ENCODE measurements at regions not wholly inside any gene's neighbourhood (a gene's known extent, or its start where the extent isn't known, plus 50 kb on each side); places are given as distances from the start of the nearest gene placed in this dataset.

GRCh38 chr2:156155319-156155718 lies 177.2 kb downstream of the NR4A2 start:
- no peaks in the 10 kb centered on the region for H3K4me1 Mint-ChIP-seq
- Histone ChIP-seq H3K9me3 (ENCODE audit: control insufficient read depth, insufficient read depth, low read length) (no peaks in the 10 kb centered on the region), H3K36me3 (ENCODE audit: control insufficient read depth, insufficient read depth, low read length) (no peaks in the 10 kb centered on the region), H3K4me1 (ENCODE audit: control insufficient read depth, insufficient read depth, low read length) (no peaks in the 10 kb centered on the region), H3K27me3 (ENCODE audit: control insufficient read depth, insufficient read depth, low read length) (no peaks in the 10 kb centered on the region), H3K27ac (ENCODE audit: low read length) (no peak overlapping the region), H3K4me3 (ENCODE audit: low read length) (no peak overlapping the region)
- intact Hi-C loops (cut with micrococcal nuclease): no loop called here
- H3K27me3 Mint-ChIP-seq (ENCODE audit: low read depth in 2 of 2): peaks cover 3 to 8% of the 10 kb centered on the region in 2 donors
- TF ChIP-seq, protein P1, sequence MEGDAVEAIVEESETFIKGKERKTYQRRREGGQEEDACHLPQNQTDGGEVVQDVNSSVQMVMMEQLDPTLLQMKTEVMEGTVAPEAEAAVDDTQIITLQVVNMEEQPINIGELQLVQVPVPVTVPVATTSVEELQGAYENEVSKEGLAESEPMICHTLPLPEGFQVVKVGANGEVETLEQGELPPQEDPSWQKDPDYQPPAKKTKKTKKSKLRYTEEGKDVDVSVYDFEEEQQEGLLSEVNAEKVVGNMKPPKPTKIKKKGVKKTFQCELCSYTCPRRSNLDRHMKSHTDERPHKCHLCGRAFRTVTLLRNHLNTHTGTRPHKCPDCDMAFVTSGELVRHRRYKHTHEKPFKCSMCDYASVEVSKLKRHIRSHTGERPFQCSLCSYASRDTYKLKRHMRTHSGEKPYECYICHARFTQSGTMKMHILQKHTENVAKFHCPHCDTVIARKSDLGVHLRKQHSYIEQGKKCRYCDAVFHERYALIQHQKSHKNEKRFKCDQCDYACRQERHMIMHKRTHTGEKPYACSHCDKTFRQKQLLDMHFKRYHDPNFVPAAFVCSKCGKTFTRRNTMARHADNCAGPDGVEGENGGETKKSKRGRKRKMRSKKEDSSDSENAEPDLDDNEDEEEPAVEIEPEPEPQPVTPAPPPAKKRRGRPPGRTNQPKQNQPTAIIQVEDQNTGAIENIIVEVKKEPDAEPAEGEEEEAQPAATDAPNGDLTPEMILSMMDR (IDR thresholded peaks at IDR 0.05): no peak
- no peak for ATAC-seq
- no peaks in the 10 kb centered on the region for H3K36me3 Mint-ChIP-seq
- DNase-seq: no peak
- no peak overlapping the region for H3K27ac Mint-ChIP-seq
- H3K4me3 Mint-ChIP-seq: no peak overlapping the region
- H3K9me3 Mint-ChIP-seq: peaks cover 0 to 2% of the 10 kb centered on the region in 2 donors
- 78% methylated on average over 1 of the region's 3 CpGs for WGBS (ENCODE audit: insufficient coverage)

- H3K4me3 Mint-ChIP-seq: no peak overlapping the region
Observed at GRCh38 chr2:156151351-156151750, 181.2 kb downstream of the NR4A2 start.

DNA sequence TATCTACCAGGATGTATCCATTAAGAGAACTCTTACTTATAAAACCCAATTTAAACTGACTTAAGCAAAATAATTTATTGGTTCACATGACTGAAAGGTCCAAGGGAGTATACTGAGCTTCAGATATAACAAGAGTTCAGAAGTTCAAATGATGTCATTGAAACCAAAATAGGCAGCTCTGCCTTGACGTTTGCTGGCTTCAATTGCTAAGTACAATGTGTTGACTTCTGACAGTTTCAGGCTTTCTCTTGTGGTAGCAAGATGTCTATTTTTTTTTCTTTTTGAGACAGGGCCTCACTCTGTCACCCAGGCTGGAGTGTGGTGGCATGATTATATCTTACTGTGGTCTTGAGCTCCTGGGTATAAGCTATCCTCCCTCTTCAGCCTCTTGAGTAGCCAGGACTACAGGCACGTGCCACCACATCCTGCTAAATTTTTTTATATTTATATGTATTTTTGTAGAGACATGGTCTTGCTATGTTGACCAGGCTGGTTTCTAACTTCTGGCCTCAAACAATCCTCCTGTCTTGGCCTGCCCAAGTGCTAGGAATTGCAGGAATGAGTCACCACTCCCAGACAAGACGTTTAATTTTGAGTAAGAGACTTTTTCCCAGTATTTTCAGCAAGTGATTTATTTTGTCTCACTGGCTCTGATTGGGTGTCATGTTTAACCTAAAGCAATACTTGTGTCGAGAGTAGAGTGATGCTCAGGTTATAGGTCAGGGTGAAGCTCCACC lies 184.8 kb downstream of the NR4A2 start:
- Histone ChIP-seq H3K27ac (ENCODE audit: low read length) (no peak overlapping the region), H3K4me3 (ENCODE audit: low read length) (no peak overlapping the region), H3K4me1 (ENCODE audit: control insufficient read depth, insufficient read depth, low read length) (no peaks in the 10 kb centered on the region), H3K9me3 (ENCODE audit: control insufficient read depth, insufficient read depth, low read length) (no peaks in the 10 kb centered on the region), H3K27me3 (ENCODE audit: control insufficient read depth, insufficient read depth, low read length) (no peaks in the 10 kb centered on the region), H3K36me3 (ENCODE audit: control insufficient read depth, insufficient read depth, low read length) (no peaks in the 10 kb centered on the region)
- Mint-ChIP-seq H3K27ac (no peak overlapping the region), H3K4me3 (no peak overlapping the region), H3K27me3 (ENCODE audit: low read depth in 2 of 2) (no peaks in the 10 kb centered on the region), H3K9me3 (peaks cover 0 to 2% of the 10 kb centered on the region in 2 donors), H3K4me1 (no peaks in the 10 kb centered on the region), H3K36me3 (no peaks in the 10 kb centered on the region)
- intact Hi-C loops (cut with micrococcal nuclease): no loop called here
- WGBS (ENCODE audit: insufficient coverage): 43% methylated on average over 3 of the region's 4 CpGs
- no peak for ATAC-seq
- TF ChIP-seq, protein P1 (IDR thresholded peaks at IDR 0.05): no peak
- DNase-seq: no peak

More at GRCh38 chr2:156151351-156151750, 181.2 kb downstream of the NR4A2 start:
- Mint-ChIP-seq H3K27me3 (ENCODE audit: low read depth in 2 of 2) (peaks cover 3 to 8% of the 10 kb centered on the region in 2 donors), H3K27ac (no peak overlapping the region), H3K9me3 (peaks cover 0 to 2% of the 10 kb centered on the region in 2 donors), H3K4me1 (no peaks in the 10 kb centered on the region), H3K36me3 (no peaks in the 10 kb centered on the region)
- no peak for DNase-seq
- ATAC-seq: no peak
- Histone ChIP-seq H3K36me3 (ENCODE audit: control insufficient read depth, insufficient read depth, low read length) (no peaks in the 10 kb centered on the region), H3K27me3 (ENCODE audit: control insufficient read depth, insufficient read depth, low read length) (no peaks in the 10 kb centered on the region), H3K4me3 (ENCODE audit: low read length) (no peak overlapping the region), H3K9me3 (ENCODE audit: control insufficient read depth, insufficient read depth, low read length) (no peaks in the 10 kb centered on the region), H3K27ac (ENCODE audit: low read length) (no peak overlapping the region), H3K4me1 (ENCODE audit: control insufficient read depth, insufficient read depth, low read length) (no peaks in the 10 kb centered on the region)
- TF ChIP-seq, protein P1 (IDR thresholded peaks at IDR 0.05): no peak
- WGBS (ENCODE audit: insufficient coverage): no CpG with 5 or more reads among the region's 1 CpG
- intact Hi-C loops (cut with micrococcal nuclease): no loop called here

GRCh38 chr2:156145976-156146375 lies 186.5 kb downstream of the NR4A2 start:
- intact Hi-C loops (cut with micrococcal nuclease): no loop called here
- Histone ChIP-seq H3K4me3 (ENCODE audit: low read length) (no peak overlapping the region), H3K27ac (ENCODE audit: low read length) (no peak overlapping the region), H3K27me3 (ENCODE audit: control insufficient read depth, insufficient read depth, low read length) (no peaks in the 10 kb centered on the region), H3K4me1 (ENCODE audit: control insufficient read depth, insufficient read depth, low read length) (no peaks in the 10 kb centered on the region), H3K36me3 (ENCODE audit: control insufficient read depth, insufficient read depth, low read length) (no peaks in the 10 kb centered on the region), H3K9me3 (ENCODE audit: control insufficient read depth, insufficient read depth, low read length) (no peaks in the 10 kb centered on the region)
- DNase-seq (no peak), ATAC-seq (no peak)
- Mint-ChIP-seq H3K27ac (no peak overlapping the region), H3K4me3 (no peak overlapping the region), H3K4me1 (no peaks in the 10 kb centered on the region), H3K36me3 (no peaks in the 10 kb centered on the region), H3K9me3 (peaks cover 0 to 2% of the 10 kb centered on the region in 2 donors), H3K27me3 (ENCODE audit: low read depth in 2 of 2) (no peaks in the 10 kb centered on the region)
- TF ChIP-seq, protein P1 (IDR thresholded peaks at IDR 0.05): no peak
- WGBS (ENCODE audit: insufficient coverage): 98% methylated on average over 2 of the region's 3 CpGs

Measured in natural killer cell (primary cell).